Sigmoid colon (tissue), 6 donors: ENCODE measurements at regions not wholly inside any gene's neighbourhood (a gene's known extent, or its start where the extent isn't known, plus 50 kb on each side); places are given as distances from the start of the nearest gene placed in this dataset.
"Not testable (repeated sequence)": the region's sequence is repeated elsewhere in the genome, so short reads cannot be mapped to it uniquely, and the experiment has no call there.

Experiments used
- DNase-seq: peaks from one replicate; pipeline ENCODE4 v3.0.0-alpha.2; 2019
- H3K27ac ChIP-seq, 4 donors: fragments of 200-600 bp; sonication (generic); one replicate each; pipeline ENCODE4 v1.5.1; 2016 to 2019; ENCODE audit warnings: mild to moderate bottlenecking in 1 of 4
- H3K27me3 ChIP-seq, 3 donors: fragments of 200-600 bp; sonication (generic); one replicate each; pipeline ENCODE4 v1.5.1; 2019; ENCODE audit warnings: mild to moderate bottlenecking in 1 of 3
- H3K36me3 ChIP-seq, 4 donors: fragments of 200-600 bp; sonication (generic); one replicate each; pipeline ENCODE4 v1.5.1; 2016 to 2019
- H3K4me1 ChIP-seq, 4 donors: fragments of 200-600 bp; sonication (generic); one replicate each; pipeline ENCODE4 v1.5.1; 2017 to 2019
- H3K4me3 ChIP-seq, 4 donors: fragments of 200-600 bp; sonication (generic); one replicate each; pipeline ENCODE4 v1.5.1; 2017 to 2019; ENCODE audit warnings: mild to moderate bottlenecking in 2 of 4, moderate library complexity in 1 of 4
- H3K9me3 ChIP-seq, 4 donors: fragments of 200-600 bp in 3 of 4; sonication (generic) in 3 of 4; one replicate each; pipeline versions ENCODE4 v1.5.1 to v1.6.1; 2013 to 2019
- CTCF ChIP-seq, 4 experiments: fragments of 450-650 bp in 3 of 4; fragments of 200-600 bp in 1 of 4; IDR thresholded peaks; one replicate each; pipeline ENCODE4 v1.5.1; 2016 to 2019; ENCODE audit warnings: antibody characterized with exemption in 4 of 4, mild to moderate bottlenecking in 3 of 4, moderate library complexity in 2 of 4
- EP300 ChIP-seq, 4 donors: sonication (generic); formaldehyde crosslinking; IDR thresholded peaks; one replicate each; pipeline ENCODE4 v1.6.1; 2017; ENCODE audit warnings: antibody characterized with exemption in 4 of 4
- POLR2A ChIP-seq, 2 donors: fragments of 450-650 bp; IDR thresholded peaks; one replicate each; pipeline ENCODE4 v1.6.1; 2016; ENCODE audit warnings: antibody characterized with exemption in 2 of 2, mild to moderate bottlenecking in 2 of 2, moderate library complexity in 2 of 2
- POLR2AphosphoS5 ChIP-seq, 4 donors: sonication (generic); formaldehyde crosslinking; IDR thresholded peaks; one replicate each; pipeline ENCODE4 v1.6.1; 2017; ENCODE audit warnings: antibody characterized with exemption in 4 of 4
- WGBS, 2 donors: extraction: QIAGEN DNeasy Blood & Tissue Kit; methylation state at CpG; one replicate each; pipeline ENCODE4 v1.1.7; 2013; 5-methylcytosine and 5-hydroxymethylcytosine counted together
- intact Hi-C: fragments of 100-400 bp; cut with DNase I; formaldehyde crosslinking; loops from one replicate; pipeline ENCODE4 v1.15.1; 2023
- donor health status: healthy with polysubstance abuse.
- donor health status: healthy.

GRCh38 chr7:26424319-26424718 lies 132.7 kb downstream of the SNX10 start:
- intact Hi-C loops, H3K27me3 ChIP-seq, DNase-seq, H3K4me3 ChIP-seq, H3K36me3 ChIP-seq, H3K27ac ChIP-seq, H3K4me1 ChIP-seq, H3K9me3 ChIP-seq: not testable (repeated sequence)
- WGBS, 2 donors = 93 to 95% methylated on average over 1 of the region's 1 CpG

- H3K36me3 ChIP-seq = no peaks in the 10 kb centered on the region
- no peaks in the 10 kb centered on the region for H3K4me1 ChIP-seq
- WGBS, 2 donors = 86 to 91% methylated on average over 1 of the region's 1 CpG
- no peaks in the 10 kb centered on the region for H3K27me3 ChIP-seq
- TF ChIP-seq POLR2A (IDR thresholded peaks at IDR 0.05) (no peak), CTCF (IDR thresholded peaks at IDR 0.05) (no peak), EP300 (IDR thresholded peaks at IDR 0.05) (no peak)
- H3K4me3 ChIP-seq = no peak overlapping the region
- no peaks in the 10 kb centered on the region for H3K9me3 ChIP-seq
- DNase-seq = no peak
- intact Hi-C loops = no loop called here
- H3K27ac ChIP-seq = no peak overlapping the region
Measured at GRCh38 chr7:26425655-26426054, 134.0 kb downstream of the SNX10 start.

- 79 to 91% methylated on average over 5 of the region's 5 CpGs for WGBS, 2 donors
- TF ChIP-seq POLR2AphosphoS5 (IDR thresholded peaks at IDR 0.05) (no peak), EP300 (IDR thresholded peaks at IDR 0.05) (no peak), CTCF (IDR thresholded peaks at IDR 0.05) (no peak), POLR2A (IDR thresholded peaks at IDR 0.05) (no peak)
- Histone ChIP-seq H3K36me3 (no peaks in the 10 kb centered on the region), H3K27me3 (no peaks in the 10 kb centered on the region), H3K9me3 (no peaks in the 10 kb centered on the region), H3K4me1 (no peaks in the 10 kb centered on the region), H3K4me3 (no peak overlapping the region), H3K27ac (no peak overlapping the region)
- intact Hi-C loops = no loop called here
- no peak for DNase-seq
Measured at GRCh38 chr7:26426096-26426495, 134.4 kb downstream of the SNX10 start.

GRCh38 chr7:26428571-26428970 lies 136.9 kb downstream of the SNX10 start:
- DNase-seq = no peak
- Histone ChIP-seq H3K27me3 (no peaks in the 10 kb centered on the region), H3K9me3 (no peaks in the 10 kb centered on the region), H3K4me3 (no peak overlapping the region), H3K27ac (no peak overlapping the region), H3K4me1 (no peaks in the 10 kb centered on the region), H3K36me3 (no peaks in the 10 kb centered on the region)
- 79 to 80% methylated on average over 3 of the region's 3 CpGs for WGBS, 2 donors
- intact Hi-C loops = no loop called here
- TF ChIP-seq POLR2AphosphoS5 (IDR thresholded peaks at IDR 0.05) = no peak
- no peak for TF ChIP-seq POLR2A (IDR thresholded peaks at IDR 0.05)
- no peak for TF ChIP-seq CTCF (IDR thresholded peaks at IDR 0.05)
- no peak for TF ChIP-seq EP300 (IDR thresholded peaks at IDR 0.05)

GRCh38 chr7:26429168-26429567 lies 137.5 kb downstream of the SNX10 start:
- H3K27ac ChIP-seq = no peak overlapping the region
- no peak for DNase-seq
- intact Hi-C loops = no loop called here
- H3K36me3 ChIP-seq = no peaks in the 10 kb centered on the region
- H3K27me3 ChIP-seq = no peaks in the 10 kb centered on the region
- WGBS, 2 donors = 84 to 86% methylated on average over 5 of the region's 5 CpGs
- H3K4me1 ChIP-seq = no peaks in the 10 kb centered on the region
- no peak overlapping the region for H3K4me3 ChIP-seq
- H3K9me3 ChIP-seq = no peaks in the 10 kb centered on the region
- no peak for TF ChIP-seq CTCF (IDR thresholded peaks at IDR 0.05)
- TF ChIP-seq EP300 (IDR thresholded peaks at IDR 0.05) = no peak
- TF ChIP-seq POLR2A (IDR thresholded peaks at IDR 0.05) = no peak
- TF ChIP-seq POLR2AphosphoS5 (IDR thresholded peaks at IDR 0.05) = no peak
